Femur (tissue), 1 donor: ENCODE measurements at regions not wholly inside any gene's neighbourhood (a gene's known extent, or its start where the extent isn't known, plus 50 kb on each side); places are given as distances from the start of the nearest gene placed in this dataset.
"Not testable (repeated sequence)": the region's sequence is repeated elsewhere in the genome, so short reads cannot be mapped to it uniquely, and the experiment has no call there.

Experiments
- DNase-seq: peaks from one replicate; pipeline ENCODE4 v3.0.0-alpha.2; 2017

DNA sequence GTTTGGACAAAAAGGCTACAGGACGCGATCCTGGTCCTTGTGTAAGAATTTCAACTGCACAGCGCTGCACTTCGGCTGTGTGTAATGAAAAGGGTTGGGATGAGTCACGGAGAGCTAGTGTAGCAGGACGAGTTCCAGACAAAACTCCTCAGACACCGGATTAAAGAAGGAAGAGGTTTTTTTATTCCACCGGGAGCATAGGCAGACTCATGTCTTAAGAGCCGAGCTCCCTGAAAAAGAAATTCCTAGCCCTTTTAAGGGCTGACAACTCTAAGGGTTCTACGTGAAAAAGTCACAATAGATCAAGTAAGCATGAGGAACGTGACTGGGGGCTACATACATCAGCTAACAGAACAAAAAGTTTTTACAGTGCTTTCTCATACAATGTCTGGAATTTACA is 54.8 kb upstream of the FAM90A1 start:
- DNase-seq = not testable (repeated sequence)

DNA sequence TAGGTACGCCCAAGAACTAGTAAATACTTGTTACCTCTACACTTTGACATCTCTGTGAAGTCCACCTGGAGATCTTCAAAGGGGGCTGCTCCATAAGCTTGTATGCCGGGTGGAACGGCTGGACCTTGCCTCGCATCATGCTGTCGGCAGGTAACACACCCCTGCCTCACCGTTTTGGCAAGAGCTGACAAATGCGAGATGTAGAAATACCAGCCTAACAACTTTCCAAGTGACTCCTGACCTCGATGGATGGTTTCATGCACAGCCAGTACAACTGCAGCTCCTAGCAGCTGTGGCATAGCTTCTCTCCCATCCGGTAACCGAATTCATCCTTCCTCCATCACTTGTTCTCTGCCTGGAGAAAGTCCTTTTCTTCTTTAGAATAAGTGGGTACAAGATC is 58.3 kb upstream of the FAM90A1 start:
- not testable (repeated sequence) for DNase-seq

DNA sequence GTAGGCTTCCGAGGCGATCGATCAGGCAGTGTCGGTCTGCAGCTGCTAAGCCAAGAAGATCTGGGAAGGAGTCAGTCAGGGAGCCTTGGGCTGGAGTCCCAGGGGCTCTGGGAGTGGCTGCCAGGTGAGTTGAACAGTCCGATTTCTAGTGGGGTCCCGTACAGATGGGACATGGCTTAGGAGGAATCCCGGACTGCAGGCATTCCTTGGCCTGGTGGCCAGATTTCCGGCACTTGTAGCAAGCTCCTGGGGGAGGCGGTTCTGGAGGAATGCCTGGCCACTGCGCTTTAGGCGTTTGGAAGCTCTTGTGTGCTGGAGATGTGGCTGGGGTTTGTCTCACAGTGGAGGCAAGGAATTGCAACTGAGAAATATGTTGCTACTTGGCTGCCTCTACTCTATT is 64.3 kb upstream of the FAM90A1 start:
- not testable (repeated sequence) for DNase-seq

DNA sequence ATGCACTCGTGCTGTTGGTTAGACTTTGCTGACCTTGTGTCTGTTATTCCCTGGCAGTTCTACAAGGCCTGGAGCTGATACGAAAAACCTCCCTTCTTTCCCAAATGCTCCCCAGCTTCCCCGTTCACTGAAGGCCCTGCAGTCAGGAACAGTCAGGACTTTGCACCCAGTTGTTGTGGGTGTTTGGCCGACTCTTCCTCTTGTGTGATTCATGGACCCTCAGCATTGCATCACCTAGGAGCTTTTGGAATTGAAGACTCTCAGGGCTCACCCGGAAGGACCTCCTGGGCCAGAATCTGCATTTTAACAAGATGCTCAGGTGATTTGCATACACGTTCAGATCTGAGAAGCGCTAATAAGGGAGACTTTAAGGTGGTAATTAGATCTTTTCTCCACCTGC is 67.2 kb upstream of the FAM90A1 start:
- not testable (repeated sequence) for DNase-seq

DNA sequence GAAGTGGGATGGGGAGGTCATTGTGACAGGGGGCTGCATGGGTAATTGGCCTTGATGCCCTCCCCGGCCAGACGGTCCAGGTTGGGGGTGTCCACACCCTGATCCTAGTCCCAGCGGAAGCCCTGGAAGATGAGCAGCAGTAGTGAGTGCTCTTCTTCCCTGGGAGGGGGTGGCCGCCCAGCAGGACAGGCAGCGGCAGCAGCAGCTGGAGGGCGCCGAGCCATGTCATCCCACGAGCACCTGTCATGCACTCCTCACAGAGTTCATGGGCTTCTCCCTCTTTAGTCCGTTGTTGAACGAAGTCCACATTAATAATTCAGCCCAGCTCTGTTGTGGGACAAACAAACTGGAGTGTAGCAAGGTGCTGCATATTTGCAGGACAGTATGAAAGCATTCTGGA is 81.2 kb upstream of the FAM90A1 start:
- not testable (repeated sequence) for DNase-seq

DNA sequence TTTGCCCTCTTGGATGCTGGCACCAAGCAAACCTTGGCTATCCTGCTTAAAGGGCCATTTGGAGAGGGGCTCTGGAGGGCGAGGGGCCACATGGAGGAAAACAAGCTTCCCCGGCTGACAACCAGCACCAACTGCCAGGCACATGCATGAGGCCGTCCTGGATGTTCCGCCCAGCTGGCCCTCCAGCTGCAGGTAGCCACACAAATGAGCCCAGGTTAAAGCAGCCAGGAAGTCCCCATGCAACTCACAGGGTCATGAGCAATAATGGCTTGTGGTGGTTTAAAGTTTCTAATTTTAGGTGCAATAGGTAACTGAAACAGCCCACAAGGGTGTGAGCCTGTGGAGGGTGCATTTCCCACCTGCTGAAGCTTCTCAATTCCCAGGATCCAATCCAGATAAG is 88.6 kb upstream of the FAM90A1 start:
- not testable (repeated sequence) for DNase-seq

DNA sequence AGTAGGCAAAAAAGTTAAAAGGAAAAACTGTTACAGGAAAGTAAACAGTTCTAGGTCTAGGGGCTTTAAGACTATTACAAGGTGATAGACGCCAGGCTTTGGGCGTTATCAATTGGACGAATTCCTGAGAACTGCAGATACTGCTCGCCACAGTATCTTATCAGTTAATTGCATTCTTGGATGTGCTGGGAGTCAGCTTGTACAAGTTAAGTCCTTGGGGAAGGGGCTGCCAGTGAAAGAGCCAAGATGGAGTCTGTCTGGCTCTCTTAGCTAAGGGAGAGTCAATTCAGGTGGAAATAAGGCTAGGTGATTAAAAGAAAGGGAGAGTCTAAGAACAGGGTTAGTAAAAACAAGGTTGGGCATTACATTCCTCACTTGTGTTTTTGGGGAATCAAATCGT is 90.3 kb upstream of the FAM90A1 start:
- not testable (repeated sequence) for DNase-seq

DNA sequence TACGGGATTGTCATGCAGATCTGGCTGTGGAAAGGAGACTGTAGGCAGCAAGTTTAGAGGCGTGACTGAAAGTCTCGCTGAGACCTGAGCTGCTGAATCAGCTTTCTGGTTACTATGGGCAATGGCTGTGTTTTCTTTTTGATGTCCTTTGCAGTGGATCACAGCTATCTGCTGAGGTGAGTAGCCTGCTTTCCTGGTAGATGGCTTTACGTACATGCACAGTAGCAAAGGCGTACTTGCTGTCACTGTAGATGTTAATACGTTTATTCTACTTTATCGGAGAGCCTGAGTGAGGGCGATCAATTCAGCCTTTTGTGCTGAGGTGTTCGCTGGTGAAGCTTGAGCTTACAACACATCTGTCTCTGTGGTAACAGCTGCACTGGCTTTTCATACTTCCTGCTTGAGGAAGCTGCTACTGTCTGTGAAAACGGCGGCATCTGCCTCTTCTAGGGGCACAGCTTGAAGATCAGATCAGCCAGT is 92.9 kb upstream of the FAM90A1 start:
- DNase-seq = peak; percentile 42

DNA sequence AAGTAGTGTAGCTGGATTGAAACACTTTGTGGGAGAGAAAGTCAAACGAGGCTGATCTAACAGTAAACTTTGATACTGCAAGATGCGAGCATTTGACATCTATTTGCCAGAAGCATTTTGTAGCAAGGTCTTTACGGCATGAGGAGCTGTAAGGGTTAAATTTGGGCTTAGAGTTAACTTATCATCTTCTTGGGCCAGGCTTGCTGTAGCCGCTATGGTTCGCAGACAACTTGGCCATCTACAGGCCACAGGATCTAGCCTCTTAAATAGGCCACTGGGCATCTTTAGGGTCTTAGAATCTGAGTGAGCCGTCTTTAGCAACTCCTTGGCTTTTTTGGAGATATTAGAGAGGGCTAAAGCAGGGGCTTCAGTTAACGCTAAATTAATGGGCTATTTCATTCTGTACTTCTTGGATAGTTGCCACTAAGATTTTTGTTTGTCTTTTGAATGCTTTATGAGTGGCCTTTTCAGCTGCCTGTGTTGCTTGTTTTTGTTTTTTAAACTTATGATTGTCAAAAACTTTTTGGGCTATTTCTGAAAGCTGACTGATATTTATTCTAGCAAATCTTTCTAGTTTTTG is 93.5 kb upstream of the FAM90A1 start:
- not testable (repeated sequence) for DNase-seq

DNA sequence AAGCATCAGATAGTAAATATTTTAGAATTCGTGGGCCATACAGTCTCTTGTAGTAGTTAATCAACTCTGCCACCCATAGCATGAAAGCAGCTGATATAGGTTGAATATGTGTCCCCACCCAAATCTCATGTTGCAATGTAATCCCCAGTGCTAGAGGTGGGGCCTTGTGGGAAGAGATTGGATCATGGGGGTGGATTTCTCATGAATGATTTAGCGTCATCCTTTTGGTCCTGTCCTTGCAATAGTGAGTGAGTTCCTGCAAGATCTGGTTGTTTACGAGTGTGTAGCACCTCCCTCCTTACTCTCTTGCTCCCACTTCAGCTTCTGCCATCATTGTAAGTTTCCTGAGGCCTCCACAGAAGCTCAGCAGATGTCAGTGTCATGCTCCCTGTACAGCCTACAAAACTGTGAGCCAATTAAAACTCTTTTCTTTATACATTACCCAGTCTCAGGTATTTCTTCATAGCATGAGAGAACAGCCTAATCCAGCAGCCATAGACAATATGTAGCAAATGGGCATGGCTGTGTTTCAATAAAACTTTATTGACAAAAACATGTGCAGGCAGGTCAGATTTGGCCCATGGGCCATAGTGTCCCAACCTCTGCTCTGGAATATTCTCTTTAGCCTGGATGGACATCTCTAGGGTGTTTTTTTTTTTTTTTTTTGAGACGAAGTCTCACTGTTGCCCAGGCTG is 97.9 kb upstream of the FAM90A1 start:
- not testable (repeated sequence) for DNase-seq

DNA sequence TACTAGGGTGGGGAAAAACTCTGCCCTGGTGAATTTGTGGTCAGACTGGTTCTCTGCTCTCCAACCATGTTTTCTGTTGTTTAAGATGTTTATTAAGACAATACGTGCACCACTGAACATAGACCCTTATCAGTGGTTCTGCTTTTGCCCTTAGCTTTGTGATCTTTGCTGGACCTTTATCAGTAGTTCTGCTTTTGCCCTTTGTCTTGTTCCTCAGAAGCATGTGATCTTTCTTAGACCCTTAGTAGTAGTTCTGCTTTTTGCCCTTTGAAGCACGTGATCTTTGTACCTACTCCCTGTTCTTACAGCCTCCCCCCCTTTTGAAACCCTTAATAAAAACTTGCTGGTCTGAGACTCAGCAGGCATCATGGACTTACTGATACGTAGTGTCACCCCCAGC is 101.4 kb upstream of the FAM90A1 start:
- not testable (repeated sequence) for DNase-seq

DNA sequence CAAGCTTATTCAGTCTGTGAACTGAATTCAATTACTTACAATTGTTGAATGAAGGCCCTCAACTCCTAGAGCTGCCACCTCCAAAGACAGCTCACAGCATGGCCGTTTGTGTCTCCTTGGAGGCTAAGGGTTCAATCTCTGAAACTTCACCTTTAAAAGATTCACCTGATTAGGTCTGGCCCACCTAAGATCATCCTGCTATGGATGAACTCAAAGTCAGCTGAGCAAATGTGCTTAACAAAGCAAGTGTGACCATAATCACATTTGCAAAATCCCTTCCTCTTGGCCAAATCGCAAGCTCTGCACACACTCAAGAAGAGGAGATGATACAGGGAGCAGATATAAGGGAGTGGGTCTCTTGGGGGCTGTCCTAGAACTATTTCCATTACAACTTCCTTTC is 105.0 kb upstream of the FAM90A1 start:
- DNase-seq = not testable (repeated sequence)

DNA sequence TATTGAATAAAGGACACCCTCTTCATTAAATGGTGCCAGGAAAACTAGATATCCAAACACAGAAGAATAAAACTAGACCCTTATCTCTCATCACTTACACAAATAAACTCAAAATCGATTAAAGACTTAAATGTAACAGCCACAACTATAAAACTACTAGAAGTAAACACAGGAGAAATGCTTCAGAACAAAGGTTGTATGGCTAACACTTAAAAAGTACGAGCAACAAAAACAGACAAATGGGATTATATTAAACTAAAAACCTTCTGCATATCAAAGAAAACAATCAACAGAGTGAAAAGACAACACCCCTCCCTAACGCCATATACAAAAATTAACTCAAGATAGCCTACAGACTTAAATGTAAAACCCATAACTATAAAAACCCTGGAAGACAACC is 104.7 kb upstream of the CLEC6A start:
- not testable (repeated sequence) for DNase-seq

DNA sequence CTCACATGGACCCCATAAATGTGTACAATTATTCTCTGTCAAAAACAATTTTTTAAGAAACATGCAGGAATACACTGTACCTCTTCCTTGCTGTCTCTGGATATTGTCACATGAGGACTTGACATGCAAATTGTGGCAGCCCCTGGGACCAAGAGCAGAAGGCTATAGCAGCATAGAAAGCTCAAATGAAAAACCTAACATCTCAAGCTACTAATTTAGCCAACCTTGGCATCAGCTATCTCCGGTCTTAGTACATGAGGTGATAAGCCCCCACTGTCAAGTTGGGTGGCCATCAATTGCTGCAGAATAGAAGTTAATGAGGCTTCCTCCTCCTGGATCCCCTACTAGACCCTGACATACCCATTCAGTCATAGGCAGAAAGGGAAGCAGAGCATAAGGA is 101.0 kb upstream of the CLEC6A start:
- not testable (repeated sequence) for DNase-seq

DNA sequence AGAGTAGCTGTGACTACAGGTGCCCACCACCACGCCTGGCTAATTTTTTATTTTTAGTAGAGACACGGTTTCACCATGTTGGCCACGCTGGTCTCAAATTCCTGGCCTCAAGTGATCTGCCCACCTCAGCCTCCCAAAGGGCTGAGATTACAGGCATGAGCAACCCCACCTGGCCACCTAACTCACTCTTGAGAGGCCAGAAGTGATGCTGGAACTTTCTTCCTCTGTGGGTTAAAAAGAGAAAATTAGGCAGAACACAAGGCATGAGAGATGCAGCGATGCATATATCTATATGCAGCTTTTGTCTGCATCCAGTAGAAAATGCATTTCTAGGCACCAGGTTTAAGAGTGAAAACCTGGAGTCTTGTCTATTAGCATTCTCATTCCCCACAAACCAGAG is 100.2 kb upstream of the CLEC6A start:
- DNase-seq = not testable (repeated sequence)

DNA sequence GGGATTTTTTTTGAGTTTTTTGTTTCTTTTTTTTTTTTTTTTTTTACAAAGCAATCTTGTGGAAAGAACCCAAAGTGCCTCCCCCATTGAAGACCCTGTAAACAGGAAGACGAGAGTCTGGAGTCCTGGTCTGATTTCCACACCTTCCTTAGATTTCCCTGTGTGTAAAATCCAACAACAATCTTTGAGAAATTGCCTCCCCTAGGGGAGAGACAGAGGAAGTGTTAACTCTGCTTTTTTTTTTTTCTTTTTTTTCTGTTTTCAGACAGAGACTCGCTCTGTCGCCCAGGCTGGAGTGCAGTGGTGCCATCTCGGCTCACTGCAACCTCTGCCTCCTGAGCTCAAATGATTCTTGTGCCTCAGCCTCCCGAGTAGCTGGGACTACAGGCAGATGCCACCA is 82.0 kb upstream of the CLEC6A start:
- not testable (repeated sequence) for DNase-seq

DNA sequence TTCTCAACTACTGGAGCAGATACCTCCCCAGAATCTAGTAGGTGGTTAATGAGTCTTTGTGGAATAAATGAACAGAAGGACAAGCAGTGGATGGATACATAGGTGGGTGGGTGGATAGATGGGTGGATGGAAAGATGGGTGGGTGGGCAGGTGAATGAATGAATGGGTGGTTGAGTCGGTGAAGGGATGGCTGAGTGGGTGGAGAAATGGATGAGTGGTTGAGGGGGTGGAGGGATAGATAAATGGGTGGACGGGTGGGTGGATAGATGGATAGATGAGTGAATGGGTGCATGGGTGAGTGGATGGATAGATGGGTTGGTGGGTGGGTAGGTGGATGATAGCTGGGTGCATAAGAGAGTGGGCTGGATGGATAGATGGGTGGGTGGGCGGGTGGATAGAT is 80.6 kb upstream of the CLEC6A start:
- DNase-seq = not testable (repeated sequence)

DNA sequence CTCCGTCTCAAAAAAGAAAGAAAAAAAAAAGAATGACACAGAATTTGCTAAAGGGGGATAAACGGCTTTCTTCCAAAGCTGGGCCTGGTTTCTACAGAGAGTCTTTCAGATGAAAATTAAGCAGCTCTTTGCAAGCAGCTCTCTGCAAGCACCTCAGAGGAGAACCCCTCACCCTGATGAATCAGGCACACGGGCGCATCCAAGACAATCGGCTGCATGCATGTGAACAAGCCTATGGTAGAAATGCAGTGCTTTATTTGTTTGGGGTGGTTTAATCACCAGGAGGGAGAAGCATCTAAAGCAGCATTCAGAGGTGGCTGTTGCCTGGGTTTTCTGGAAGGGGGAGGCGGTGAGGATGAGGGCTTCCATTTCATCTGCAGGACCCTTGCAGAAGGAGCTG is 78.0 kb upstream of the CLEC6A start:
- DNase-seq = not testable (repeated sequence)

DNA sequence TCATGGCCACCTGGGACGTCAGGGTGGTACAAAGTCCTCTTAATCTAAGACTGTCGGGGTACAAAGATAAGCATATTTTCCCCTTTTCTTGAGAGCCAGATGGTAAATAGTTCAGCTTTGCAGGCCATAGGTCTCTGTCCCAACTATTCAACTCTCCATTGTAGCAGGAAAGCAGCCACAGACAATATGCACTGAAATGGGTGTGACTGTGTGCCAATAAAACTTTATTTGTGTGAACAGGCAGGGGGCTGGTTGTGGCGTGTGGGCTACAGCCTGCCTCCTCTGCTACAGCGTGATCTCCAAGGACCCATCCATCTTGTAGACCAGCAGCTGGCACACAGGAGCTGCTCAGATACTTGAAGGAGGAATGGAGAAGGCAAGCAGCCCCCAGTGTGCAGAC is 73.2 kb upstream of the CLEC6A start:
- DNase-seq = not testable (repeated sequence)

DNA sequence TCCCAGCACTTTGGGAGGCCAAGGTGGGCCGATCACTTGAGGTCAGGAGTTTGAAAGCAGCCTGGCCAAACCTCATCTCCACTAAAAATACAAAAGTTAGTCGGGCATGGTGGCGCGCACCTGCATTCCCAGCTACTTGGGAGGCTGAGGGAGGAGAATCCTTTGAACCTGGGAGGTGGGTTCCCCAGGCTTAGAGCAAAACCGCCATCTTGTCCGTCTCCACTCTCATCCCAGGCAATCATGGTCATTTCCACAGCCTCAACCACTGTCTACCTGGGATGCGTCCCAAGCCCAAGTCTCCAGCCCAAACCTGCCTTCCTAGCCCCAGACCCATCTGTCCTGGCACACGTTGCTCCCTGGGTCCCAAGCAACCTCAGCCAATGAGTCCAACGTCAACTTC is 71.1 kb upstream of the CLEC6A start:
- DNase-seq = not testable (repeated sequence)

DNA sequence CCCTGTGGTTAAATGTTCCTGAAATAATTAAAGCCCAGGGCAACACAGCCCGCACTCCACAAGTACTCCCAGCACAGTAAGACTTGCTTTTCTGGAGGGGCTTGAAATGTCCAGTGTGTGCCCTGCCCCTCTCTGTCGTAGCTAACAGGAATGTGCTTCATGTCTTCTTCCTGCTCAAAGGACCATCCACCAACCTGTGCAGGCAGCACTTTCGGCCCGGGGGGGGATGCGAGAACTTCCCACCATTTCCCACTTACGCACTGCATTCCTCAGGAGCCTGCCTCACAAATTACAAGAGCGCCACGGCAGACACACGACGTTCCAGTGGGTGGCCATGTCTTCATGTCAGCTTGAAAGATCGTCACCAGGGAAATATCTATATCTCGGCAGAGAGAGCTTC is 70.3 kb upstream of the CLEC6A start:
- DNase-seq = not testable (repeated sequence)

DNA sequence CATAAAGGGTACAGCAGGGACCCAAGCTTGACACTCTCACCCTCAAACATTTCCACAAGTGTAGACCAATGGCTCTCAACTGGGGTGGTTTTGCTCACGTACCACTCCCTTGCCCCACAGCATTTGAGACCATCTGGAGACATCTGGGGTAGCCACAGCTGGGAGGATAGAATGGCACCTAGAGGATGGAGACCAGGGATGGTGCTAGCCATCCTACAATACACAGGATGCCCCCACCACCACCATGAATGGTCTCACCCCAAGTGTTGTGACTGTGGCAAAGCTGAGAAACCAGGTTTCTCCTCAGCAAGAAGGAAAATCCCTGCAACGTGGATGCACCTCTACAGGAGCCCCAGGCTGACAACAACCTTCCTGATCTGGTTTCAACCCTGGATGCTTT is 69.1 kb upstream of the CLEC6A start:
- not testable (repeated sequence) for DNase-seq

DNA sequence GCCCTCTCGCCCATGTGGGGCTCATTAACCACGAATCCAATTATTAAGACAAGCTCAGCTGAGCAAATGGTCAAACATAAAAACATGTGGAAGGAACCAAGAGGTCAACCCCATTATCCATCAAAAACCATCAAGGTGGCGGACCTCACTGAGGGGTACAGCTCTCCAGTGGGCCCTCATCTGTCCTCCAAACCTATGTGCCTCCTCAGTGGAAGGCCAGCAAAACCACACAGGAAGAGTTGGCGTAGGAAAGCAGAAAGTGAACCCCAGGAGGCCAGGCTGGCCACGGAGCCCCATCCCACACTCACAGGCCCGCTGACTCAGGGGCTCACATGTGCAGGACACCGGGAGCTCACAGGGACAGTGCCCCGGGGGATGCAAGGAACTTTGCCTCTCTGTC is 66.5 kb upstream of the CLEC6A start:
- not testable (repeated sequence) for DNase-seq

DNA sequence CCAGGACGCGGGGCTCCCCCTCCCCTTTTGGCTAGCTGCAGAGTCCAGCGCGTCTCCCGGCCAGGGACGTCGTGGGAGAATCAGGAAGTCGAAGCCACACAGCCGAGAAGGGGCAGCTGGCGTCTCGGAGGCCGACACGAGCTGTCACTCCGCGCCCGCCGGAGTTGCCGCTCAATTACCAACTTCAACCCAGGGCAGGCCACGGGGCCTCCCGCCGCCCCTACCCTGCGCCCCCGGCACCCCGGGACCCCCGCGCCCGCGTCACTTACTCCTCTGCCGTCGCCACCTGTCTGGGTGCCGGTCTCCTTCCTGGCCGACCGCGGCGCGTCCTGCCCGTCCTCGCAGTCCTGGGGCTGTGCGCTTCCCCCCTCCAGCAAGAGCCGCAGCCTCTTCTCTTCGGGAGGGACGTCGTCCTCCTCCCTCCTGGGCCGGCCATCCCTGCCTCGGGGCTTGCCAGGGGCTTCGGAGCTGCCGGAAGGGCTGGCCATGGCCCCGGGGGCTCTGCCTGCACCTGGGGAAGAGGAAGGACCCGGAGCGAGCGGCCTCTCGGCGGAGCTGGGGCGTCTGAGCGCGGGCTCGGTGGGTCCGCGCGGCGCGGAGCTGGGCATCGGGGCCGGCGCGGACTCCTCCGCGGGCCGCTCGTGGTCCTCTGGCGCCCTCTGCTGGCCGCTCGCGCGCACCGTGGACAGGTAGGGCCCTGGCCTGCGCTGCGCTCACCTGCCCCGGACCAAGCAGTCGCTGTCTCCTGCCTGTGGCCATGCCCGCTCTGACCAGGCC is 65.6 kb upstream of the CLEC6A start:
- DNase-seq = peak; percentile 55
